Astrocyte of the spinal cord (primary cell): ENCODE measurements at regions not wholly inside any gene's neighbourhood (a gene's known extent, or its start where the extent isn't known, plus 50 kb on each side); places are given as distances from the start of the nearest gene placed in this dataset.

ENCODE experiments used
- DNase-seq: peaks from one replicate; pipeline ENCODE4 v3.0.0; 2011; ENCODE audit warnings: low read depth, low spot score
- H3K4me3 ChIP-seq: 2 replicates; pipeline ENCODE4 v1.5.1; 2011; ENCODE audit warnings: low read depth, mild to moderate bottlenecking, low read length, moderate library complexity
- CTCF ChIP-seq: IDR thresholded peaks from 2 replicates; pipeline ENCODE4 v1.5.1; 2012; ENCODE audit warnings: low read depth, mild to moderate bottlenecking, low read length, inconsistent platforms
- in situ Hi-C: cut with HindIII; loops from 2 replicates; pipeline ENCODE4 v1.10.0; 2017; ENCODE audit warnings: low sequenced_read_pairs

GRCh38 chr11:115933564-115933963 is 429.3 kb upstream of the CADM1 start:
- no peak for TF ChIP-seq CTCF
- no peak overlapping the region for H3K4me3 ChIP-seq
- DNase-seq: no peak
- in situ Hi-C loops: no loop called here

GRCh38 chr11:115931548-115932083 is 427.4 kb upstream of the CADM1 start:
- no peak overlapping the region for H3K4me3 ChIP-seq
- no peak for DNase-seq
- TF ChIP-seq CTCF: no peak
- in situ Hi-C loops: no loop called here

GRCh38 chr11:115930886-115931547 is 426.8 kb upstream of the CADM1 start:
- DNase-seq: no peak
- no peak overlapping the region for H3K4me3 ChIP-seq
- TF ChIP-seq CTCF: no peak
- in situ Hi-C loops: no loop called here

GRCh38 chr11:115930291-115930690 is 426.1 kb upstream of the CADM1 start:
- TF ChIP-seq CTCF: no peak
- DNase-seq: no peak
- in situ Hi-C loops: no loop called here
- no peak overlapping the region for H3K4me3 ChIP-seq

DNA sequence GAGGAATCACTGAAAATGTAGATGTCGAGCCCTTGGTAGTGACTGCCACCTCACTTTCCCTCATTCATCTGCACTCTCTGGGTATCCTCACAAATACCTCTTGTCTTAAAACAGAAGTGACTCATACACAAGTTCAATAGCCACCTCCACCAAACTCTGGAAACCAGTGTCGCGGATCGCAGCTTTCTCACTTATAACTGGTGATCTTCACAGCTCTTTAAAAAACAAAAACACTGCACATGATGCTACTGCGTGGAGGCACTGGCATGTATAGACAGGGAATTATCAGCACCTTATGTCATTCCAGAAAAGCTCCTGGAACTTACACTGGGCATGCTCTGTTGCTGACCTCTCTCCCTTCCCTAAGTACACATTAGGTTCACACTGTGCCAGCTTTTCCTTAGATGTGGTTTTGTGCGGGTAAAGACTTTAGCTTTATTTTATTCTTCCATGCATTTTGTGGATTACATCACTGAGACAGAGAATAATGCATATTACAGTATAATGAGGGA is 425.5 kb upstream of the CADM1 start:
- no peak for DNase-seq
- in situ Hi-C loops: no loop called here
- no peak for TF ChIP-seq CTCF
- no peak overlapping the region for H3K4me3 ChIP-seq

DNA sequence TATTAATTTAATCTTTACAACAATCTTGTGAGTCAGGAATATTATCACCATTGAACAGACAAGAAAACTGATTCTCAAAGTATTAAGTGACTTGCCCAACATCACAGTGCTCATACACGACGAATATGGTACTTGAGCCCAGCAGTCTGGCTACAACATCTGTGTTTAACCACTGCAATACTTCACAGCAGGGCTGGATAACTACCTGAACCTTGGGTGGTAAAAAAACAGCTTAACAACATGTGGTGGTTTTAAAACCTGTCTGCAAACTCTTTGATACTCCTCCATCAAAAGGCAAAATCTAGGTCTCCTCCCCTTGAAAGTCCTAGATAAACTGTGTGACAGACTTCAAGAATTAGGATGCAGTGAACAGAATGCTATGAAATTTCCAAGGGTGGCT is 424.6 kb upstream of the CADM1 start:
- no peak overlapping the region for H3K4me3 ChIP-seq
- in situ Hi-C loops: no loop called here
- no peak for DNase-seq
- TF ChIP-seq CTCF: no peak
